Stimulated activated CD4-positive, alpha-beta T cell treated with anti-CD3 and anti-CD28 coated beads, Interleukin-12 subunit alpha, Interleukin-12 subunit beta, amount 100 ng/mL, for 24 hours (primary cell): ENCODE measurements at regions not wholly inside any gene's neighbourhood (a gene's known extent, or its start where the extent isn't known, plus 50 kb on each side); places are given as distances from the start of the nearest gene placed in this dataset.

Experiments used
- DNase-seq, 2 experiments: peaks; one replicate each; pipeline ENCODE4 v3.0.0-alpha.2; 2020; ENCODE audit warnings: low read depth in 2 of 2

DNA sequence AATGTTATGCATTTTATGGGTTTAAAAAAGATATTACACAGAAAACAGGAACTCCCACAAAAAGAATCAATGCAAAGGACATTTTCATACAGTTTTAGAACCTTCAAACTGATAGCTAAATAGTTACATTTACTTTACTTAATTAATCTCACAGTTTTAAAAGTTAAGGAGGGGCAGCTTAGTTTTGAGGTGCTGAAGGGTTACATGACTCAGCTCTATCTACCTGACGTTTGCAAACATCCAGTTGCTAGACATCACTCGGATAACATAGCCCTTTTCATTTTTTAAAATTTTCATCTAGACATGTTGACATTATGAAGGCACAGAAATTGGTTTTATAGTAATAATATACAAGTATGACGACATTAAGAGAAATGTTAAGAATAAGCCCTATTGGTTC, 53.7 kb upstream of the HSD17B12 start:
- DNase-seq, result no peak
